ENCODE measurements at regions not wholly inside any gene's neighbourhood (a gene's known extent, or its start where the extent isn't known, plus 50 kb on each side); places are given as distances from the start of the nearest gene placed in this dataset.
"Not testable (repeated sequence)": the region's sequence is repeated elsewhere in the genome, so short reads cannot be mapped to it uniquely, and the experiment has no call there.

DNA sequence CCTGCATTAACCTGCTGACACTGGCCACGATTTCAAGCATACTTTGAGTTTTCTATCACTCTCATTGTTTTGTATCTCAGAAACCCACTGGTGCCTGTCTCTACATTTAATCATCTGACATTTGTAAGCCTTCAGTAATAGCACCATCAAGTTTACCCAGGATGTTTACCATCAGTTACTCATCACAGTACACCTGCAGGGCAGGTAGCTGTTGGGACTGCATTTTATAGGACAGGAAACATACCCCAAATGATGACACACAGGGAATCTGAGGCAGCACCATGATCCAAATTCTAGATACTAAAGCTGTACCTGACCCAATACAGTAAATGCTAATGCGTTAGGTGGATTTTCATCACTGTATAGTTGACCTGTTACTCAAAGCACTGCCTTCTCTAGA lies 114.2 kb downstream of the FEM1C start:
- DNase-seq (ENCODE audit: low spot score), result no peak
- H3K4me1 Mint-ChIP-seq (ENCODE audit: low read depth), result no peaks in the 10 kb centered on the region
- H3K27me3 Mint-ChIP-seq (ENCODE audit: low read depth), result peaks cover 9% of the 10 kb centered on the region
- H3K27ac Mint-ChIP-seq, result no peak overlapping the region
- no peak overlapping the region for H3K4me3 Mint-ChIP-seq
- H3K36me3 Mint-ChIP-seq (ENCODE audit: low read depth), result no peaks in the 10 kb centered on the region
- H3K9me3 Mint-ChIP-seq, result no peaks in the 10 kb centered on the region

DNA sequence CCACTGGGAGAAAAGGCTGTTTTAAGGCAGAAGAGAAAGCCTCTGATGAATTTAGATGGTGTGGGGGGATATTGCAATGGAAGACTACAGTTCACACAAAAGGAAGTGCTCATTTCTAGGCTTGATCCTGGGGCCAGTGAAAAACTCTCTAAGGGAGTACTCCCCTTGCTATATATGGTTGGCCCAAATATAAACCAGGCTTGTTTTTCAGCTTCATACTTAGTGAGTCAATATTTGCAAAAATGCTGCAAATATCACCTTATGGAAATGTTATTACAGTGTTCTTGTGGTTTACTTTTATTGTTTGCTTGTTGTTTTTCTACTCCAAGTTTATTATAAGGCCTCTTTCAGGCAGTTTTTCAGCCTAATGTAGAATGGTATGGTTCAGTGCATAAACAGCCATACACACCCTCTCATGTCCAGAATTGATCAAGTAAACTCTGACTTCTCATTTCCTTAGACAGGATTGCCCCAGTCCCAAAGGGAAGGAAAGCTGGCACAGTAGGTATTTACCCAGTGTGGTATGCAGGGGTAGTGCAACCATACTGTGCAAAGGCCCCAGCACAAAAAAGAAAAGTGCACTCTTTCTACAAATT lies 115.1 kb downstream of the FEM1C start:
- no peak overlapping the region for H3K4me3 Mint-ChIP-seq
- no peaks in the 10 kb centered on the region for H3K36me3 Mint-ChIP-seq (ENCODE audit: low read depth)
- H3K9me3 Mint-ChIP-seq, result no peaks in the 10 kb centered on the region
- H3K4me1 Mint-ChIP-seq (ENCODE audit: low read depth), result no peaks in the 10 kb centered on the region
- no peak for DNase-seq (ENCODE audit: low spot score)
- no peak overlapping the region for H3K27ac Mint-ChIP-seq
- peaks cover 9% of the 10 kb centered on the region for H3K27me3 Mint-ChIP-seq (ENCODE audit: low read depth)

DNA sequence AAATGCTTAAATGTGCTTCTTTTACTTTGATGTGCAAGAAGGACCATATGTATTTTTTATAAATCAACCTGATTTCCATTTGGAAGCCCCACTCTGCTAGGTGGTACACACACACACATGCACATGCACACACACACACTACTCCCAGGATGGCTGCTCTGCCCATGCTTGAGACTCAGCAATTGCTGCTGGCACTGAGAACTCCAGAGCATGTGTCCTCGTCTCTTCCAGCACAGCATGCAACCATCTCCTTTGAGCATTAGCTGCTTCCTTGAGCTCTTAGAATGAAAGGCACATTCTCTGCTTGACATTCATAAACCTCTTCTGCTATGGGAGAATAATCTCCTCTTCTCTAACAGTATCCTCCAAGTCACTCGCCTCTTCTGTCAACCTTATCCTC lies 115.9 kb downstream of the FEM1C start:
- Mint-ChIP-seq H3K4me3 (no peak overlapping the region), H3K27me3 (ENCODE audit: low read depth) (peaks cover 8% of the 10 kb centered on the region), H3K4me1 (ENCODE audit: low read depth) (no peaks in the 10 kb centered on the region), H3K36me3 (ENCODE audit: low read depth) (no peaks in the 10 kb centered on the region), H3K27ac (no peak overlapping the region), H3K9me3 (no peaks in the 10 kb centered on the region)
- DNase-seq (ENCODE audit: low spot score), result no peak

DNA sequence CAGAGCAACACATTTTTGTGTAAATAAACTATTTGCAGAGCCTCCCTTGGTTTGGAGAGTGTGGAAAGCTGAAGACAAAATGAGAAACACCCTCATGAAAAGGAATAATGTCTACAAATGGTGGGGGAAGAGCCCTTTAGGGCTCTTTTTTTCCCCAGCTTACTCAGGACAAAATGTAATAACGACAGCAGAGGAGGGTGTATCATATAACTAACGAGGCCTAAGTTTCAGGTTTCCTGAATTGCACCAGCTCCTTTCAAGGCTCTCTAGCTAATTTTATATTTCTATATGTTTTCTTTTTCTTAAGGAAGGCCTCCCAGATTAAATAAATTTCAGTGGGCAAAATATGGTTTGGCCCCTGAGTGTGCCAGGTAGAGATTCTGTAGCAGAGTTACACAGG lies 116.3 kb downstream of the FEM1C start:
- no peak overlapping the region for H3K4me3 Mint-ChIP-seq
- no peaks in the 10 kb centered on the region for H3K4me1 Mint-ChIP-seq (ENCODE audit: low read depth)
- H3K27ac Mint-ChIP-seq, result no peak overlapping the region
- no peaks in the 10 kb centered on the region for H3K36me3 Mint-ChIP-seq (ENCODE audit: low read depth)
- H3K27me3 Mint-ChIP-seq (ENCODE audit: low read depth), result peaks cover 4% of the 10 kb centered on the region
- H3K9me3 Mint-ChIP-seq, result no peaks in the 10 kb centered on the region
- no peak for DNase-seq (ENCODE audit: low spot score)

DNA sequence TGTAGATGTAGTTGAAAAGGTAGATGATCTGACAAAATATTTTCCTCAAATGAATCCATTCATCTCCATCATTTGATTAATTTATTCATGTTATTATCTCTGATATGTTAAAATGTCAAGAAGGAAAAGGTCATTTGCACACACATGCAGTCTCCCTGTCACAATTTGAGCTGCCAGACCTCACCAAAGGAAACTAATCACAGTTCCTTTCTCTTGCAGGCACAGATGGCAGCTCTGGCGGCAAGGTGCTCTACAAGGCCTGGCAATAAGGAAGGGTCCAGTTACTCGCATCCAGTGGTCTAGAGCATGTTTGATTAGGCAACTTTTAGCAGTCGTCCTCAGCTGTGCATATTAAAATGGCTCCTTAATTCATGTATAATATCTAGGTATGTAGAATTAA lies 120.1 kb downstream of the FEM1C start:
- Mint-ChIP-seq H3K36me3 (ENCODE audit: low read depth) (no peaks in the 10 kb centered on the region), H3K27me3 (ENCODE audit: low read depth) (peaks cover 6% of the 10 kb centered on the region), H3K4me1 (ENCODE audit: low read depth) (no peaks in the 10 kb centered on the region), H3K27ac (no peak overlapping the region), H3K9me3 (no peaks in the 10 kb centered on the region), H3K4me3 (no peak overlapping the region)
- no peak for DNase-seq (ENCODE audit: low spot score)

DNA sequence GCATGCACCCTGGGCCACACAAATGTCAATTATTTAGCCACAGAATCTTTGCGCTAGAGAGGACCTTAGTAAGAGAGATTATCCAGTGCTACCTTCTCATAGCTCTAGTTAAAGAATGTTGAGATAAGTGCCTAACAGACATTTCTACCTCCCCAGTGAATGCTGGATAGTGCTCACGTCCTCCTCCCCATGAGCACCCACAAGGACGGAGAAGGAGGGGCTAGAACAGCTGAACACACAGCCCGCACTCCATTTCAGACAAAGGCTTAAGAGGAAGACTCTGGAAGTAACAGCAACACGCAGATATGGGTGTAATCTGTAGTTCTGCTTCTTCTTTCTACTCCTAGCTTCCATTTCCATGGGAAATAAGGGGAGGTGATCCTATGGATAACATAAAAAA lies 120.5 kb downstream of the FEM1C start:
- Mint-ChIP-seq H3K4me3 (no peak overlapping the region), H3K9me3 (no peaks in the 10 kb centered on the region), H3K27ac (no peak overlapping the region), H3K27me3 (ENCODE audit: low read depth) (peaks cover 7% of the 10 kb centered on the region), H3K36me3 (ENCODE audit: low read depth) (no peaks in the 10 kb centered on the region), H3K4me1 (ENCODE audit: low read depth) (no peaks in the 10 kb centered on the region)
- no peak for DNase-seq (ENCODE audit: low spot score)

DNA sequence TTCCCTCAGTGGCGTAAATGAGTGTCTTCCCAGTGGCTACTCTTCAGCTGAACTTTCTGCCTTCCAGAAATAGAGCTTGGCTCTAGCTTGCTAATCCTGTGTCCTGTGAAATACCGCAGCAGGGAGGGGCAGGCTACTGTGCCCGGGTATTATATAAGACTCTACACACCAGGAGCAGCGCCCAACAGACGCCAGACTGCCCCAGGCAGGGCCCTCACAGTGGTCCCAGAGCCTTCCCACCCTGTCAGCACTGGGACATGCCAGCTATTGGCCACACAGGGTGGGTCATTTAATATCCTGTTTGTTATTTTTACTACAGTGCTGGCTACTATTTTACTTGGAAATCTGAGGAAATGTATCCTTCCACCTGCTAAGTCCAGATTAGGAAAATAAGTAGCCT lies 121.0 kb downstream of the FEM1C start:
- no peaks in the 10 kb centered on the region for H3K4me1 Mint-ChIP-seq (ENCODE audit: low read depth)
- H3K4me3 Mint-ChIP-seq, result no peak overlapping the region
- no peaks in the 10 kb centered on the region for H3K36me3 Mint-ChIP-seq (ENCODE audit: low read depth)
- no peaks in the 10 kb centered on the region for H3K9me3 Mint-ChIP-seq
- DNase-seq (ENCODE audit: low spot score), result no peak
- peaks cover 10% of the 10 kb centered on the region for H3K27me3 Mint-ChIP-seq (ENCODE audit: low read depth)
- no peak overlapping the region for H3K27ac Mint-ChIP-seq

DNA sequence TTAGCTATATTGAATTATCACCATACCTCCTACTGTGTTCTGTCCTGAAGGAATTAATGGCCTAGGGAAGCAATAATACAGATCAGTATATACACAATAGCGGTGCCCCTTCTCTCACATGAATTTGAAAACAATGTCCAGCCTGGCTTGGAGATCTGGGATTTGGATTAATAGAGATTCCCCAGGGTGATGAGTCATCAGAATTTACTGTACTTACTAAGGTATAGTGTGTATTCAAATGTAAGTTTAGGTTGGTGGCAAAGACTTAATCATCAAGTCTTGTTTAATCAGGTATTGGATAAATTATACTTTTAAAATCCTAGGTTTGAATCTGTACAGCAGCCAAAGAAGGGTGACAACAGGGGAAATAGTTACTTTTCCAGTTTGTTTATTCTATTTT lies 121.5 kb downstream of the FEM1C start:
- H3K9me3 Mint-ChIP-seq, result no peaks in the 10 kb centered on the region
- DNase-seq (ENCODE audit: low spot score), result no peak
- peaks cover 10% of the 10 kb centered on the region for H3K27me3 Mint-ChIP-seq (ENCODE audit: low read depth)
- no peak overlapping the region for H3K4me3 Mint-ChIP-seq
- H3K27ac Mint-ChIP-seq, result no peak overlapping the region
- no peaks in the 10 kb centered on the region for H3K4me1 Mint-ChIP-seq (ENCODE audit: low read depth)
- H3K36me3 Mint-ChIP-seq (ENCODE audit: low read depth), result no peaks in the 10 kb centered on the region

DNA sequence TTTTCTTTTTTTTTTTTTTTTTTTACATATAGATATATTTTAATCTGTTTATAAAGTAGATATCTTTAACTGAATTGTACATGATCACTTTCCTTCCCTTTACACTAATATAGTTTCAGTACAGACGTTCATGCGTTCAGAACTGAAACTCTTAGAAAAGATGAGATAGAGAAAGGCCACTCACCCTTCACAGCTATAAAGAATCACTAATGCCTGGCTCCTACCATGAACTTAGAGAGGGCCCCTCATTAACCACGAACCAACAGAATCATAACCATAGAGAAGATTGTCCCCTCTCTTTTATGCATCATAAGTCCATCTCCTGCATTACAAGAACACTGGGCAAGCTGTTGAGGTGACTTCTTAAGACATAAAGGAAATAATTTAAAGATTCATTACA lies 123.8 kb downstream of the FEM1C start:
- not testable (repeated sequence) for H3K4me3 Mint-ChIP-seq; H3K27me3 Mint-ChIP-seq (ENCODE audit: low read depth); DNase-seq (ENCODE audit: low spot score); H3K9me3 Mint-ChIP-seq; H3K36me3 Mint-ChIP-seq (ENCODE audit: low read depth); H3K27ac Mint-ChIP-seq; H3K4me1 Mint-ChIP-seq (ENCODE audit: low read depth)

DNA sequence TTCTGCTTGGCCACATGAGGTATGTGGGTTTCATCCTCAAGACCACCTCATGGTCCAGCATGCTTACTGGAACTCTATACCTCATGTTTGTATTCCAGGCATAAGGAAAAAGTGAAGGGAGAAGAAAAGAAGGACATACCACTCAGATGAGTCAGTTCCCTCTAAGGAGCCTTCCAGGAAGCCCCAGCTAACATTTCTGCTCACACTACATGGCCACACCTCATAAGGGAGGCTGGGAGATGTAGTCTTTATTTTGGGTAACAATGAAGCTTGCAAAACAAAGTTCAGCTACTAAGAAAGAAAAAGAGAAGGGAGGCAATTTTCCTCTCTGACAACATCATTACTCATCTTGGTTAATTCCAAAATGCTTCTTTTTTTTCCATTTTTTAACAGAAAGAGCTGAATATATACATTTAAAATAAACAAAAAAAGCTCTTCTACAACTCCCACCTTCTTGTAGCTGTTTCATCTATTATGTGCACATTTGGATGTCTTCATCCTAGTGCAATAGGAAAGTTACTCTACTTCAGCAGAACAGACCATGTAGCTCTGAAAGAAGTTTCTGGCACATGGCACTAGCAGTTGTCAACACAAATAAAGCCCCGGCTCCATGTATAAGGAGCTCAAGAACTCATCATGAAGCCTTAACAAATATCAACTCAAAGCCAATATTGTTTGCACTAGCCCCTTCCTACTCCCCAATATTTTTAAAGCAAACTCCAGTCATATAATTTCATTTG lies 123.6 kb upstream of the CCDC112 start:
- no peak for DNase-seq (ENCODE audit: low spot score)
- Mint-ChIP-seq H3K4me1 (ENCODE audit: low read depth) (no peaks in the 10 kb centered on the region), H3K36me3 (ENCODE audit: low read depth) (no peaks in the 10 kb centered on the region), H3K9me3 (no peaks in the 10 kb centered on the region), H3K27me3 (ENCODE audit: low read depth) (peaks cover 7% of the 10 kb centered on the region), H3K27ac (no peak overlapping the region), H3K4me3 (no peak overlapping the region)

DNA sequence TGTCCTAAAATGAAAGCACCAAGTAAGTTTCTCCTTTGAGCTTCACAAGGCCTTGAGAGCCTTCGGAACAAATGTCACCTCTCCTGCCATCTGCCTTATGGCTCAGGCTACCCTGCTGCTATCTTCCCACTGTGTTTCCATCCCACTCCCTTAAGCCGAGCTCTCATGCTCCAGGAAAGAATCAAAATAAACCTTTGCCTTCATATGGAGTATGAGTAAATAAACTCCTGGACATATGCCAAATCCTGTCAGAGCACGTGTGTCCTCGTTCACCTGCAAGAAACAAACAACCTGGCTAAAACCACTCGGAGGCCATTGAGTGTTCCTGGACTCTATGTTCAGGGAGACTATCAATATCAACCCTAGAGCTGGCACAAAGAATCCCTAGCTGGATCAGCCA lies 122.3 kb upstream of the CCDC112 start:
- Mint-ChIP-seq H3K4me3 (no peak overlapping the region), H3K9me3 (no peaks in the 10 kb centered on the region), H3K4me1 (ENCODE audit: low read depth) (no peaks in the 10 kb centered on the region), H3K36me3 (ENCODE audit: low read depth) (no peaks in the 10 kb centered on the region), H3K27ac (no peak overlapping the region), H3K27me3 (ENCODE audit: low read depth) (peaks cover 7% of the 10 kb centered on the region)
- no peak for DNase-seq (ENCODE audit: low spot score)

DNA sequence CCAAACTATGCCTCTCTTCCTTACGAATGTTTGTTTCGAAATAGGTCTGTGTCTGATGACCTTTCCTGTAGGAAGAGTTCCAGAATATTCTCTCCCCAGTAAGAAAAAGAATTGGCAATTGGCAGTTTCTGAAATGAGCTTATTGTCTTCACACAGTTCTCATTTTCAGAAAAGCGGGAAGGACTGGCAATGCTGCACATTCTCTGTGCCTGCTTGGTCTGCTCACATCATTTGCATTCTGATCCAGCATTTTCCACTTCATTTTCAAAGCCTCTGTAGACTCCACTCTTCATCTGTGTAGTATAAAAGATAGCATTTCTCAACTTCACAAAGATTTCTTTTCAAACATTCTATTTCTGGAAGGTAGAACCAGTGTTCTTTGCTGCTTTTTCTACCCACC lies 120.6 kb upstream of the CCDC112 start:
- H3K9me3 Mint-ChIP-seq, result no peaks in the 10 kb centered on the region
- no peak overlapping the region for H3K4me3 Mint-ChIP-seq
- no peaks in the 10 kb centered on the region for H3K4me1 Mint-ChIP-seq (ENCODE audit: low read depth)
- no peak for DNase-seq (ENCODE audit: low spot score)
- no peaks in the 10 kb centered on the region for H3K36me3 Mint-ChIP-seq (ENCODE audit: low read depth)
- peaks cover 4% of the 10 kb centered on the region for H3K27me3 Mint-ChIP-seq (ENCODE audit: low read depth)
- no peak overlapping the region for H3K27ac Mint-ChIP-seq

DNA sequence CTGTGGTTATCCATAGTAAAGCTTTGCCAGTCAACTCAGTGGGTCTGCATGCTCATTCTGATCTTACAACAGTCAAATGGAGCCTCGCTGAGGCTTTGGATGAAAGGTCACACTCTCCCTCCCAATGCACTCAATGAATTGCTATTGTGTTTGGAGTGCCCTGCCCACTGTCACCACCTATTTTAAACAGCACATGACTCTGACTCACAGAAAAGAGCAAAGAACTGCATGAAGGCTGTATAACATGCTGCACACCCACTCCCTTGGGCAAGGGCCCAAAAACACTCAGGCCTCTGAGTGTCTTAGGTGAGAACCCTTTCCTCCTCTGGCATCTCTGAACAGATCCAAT lies 118.7 kb upstream of the CCDC112 start:
- Mint-ChIP-seq H3K4me3 (no peak overlapping the region), H3K36me3 (ENCODE audit: low read depth) (no peaks in the 10 kb centered on the region), H3K9me3 (no peaks in the 10 kb centered on the region), H3K27ac (no peak overlapping the region), H3K4me1 (ENCODE audit: low read depth) (no peaks in the 10 kb centered on the region), H3K27me3 (ENCODE audit: low read depth) (peaks cover 4% of the 10 kb centered on the region)
- peak; percentile 8 for DNase-seq (ENCODE audit: low spot score)

DNA sequence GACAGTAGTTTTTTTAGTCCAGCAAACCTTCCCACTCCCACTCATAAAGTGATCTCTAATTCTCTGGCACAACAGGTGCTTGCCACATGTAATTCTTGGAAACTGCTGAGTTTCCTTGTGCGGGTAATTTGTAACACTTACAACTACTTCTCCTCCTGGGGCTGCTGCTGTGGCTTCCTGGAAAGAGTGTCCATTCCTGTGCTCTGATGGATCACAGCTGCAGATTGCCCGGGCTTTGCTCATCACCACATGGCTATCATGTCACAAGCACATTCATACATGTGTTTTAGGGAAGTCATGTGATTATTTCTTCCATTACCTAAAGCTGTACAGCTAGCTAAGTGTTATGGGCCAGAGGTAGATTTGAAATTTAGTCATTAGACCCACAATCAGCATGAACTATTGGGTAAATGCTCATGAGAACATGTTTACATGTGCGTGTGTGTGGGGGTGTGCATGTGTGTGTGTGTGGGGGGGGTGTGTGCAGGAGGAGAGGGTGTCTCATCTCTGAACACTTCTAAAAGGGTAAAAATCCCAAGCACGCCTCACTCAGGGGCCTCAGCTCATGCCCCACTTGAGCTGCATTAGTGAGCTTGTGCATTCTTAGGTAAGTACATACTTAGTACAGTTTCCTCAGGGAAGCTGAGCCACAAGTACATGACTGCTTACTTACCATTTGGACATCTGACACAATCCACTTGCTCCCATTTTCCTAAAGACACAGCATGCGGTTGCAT lies 118.1 kb upstream of the CCDC112 start:
- H3K4me1 Mint-ChIP-seq (ENCODE audit: low read depth), result no peaks in the 10 kb centered on the region
- H3K4me3 Mint-ChIP-seq, result no peak overlapping the region
- no peaks in the 10 kb centered on the region for H3K9me3 Mint-ChIP-seq
- no peak for DNase-seq (ENCODE audit: low spot score)
- no peaks in the 10 kb centered on the region for H3K36me3 Mint-ChIP-seq (ENCODE audit: low read depth)
- no peak overlapping the region for H3K27ac Mint-ChIP-seq
- peaks cover 4% of the 10 kb centered on the region for H3K27me3 Mint-ChIP-seq (ENCODE audit: low read depth)
